ENCODE measurements at regions not wholly inside any gene's neighbourhood (a gene's known extent, or its start where the extent isn't known, plus 50 kb on each side); places are given as distances from the start of the nearest gene placed in this dataset.

GRCh38 chr6:79787626-79788025, 156.5 kb downstream of the SH3BGRL2 start:
- Histone ChIP-seq H3K9me3 (ENCODE audit: low read depth, low read length, poor library complexity, severe bottlenecking) (no peaks in the 10 kb centered on the region), H3K27me3 (replicated peaks; ENCODE audit: insufficient read depth, low read depth, low read length, poor library complexity) (no peaks in the 10 kb centered on the region), H3K36me3 (ENCODE audit: insufficient read depth, low read length, poor library complexity, severe bottlenecking) (no peaks in the 10 kb centered on the region), H3K4me3 (ENCODE audit: low read depth, low read length, poor library complexity, severe bottlenecking) (no peak overlapping the region), H3K4me1 (ENCODE audit: insufficient read depth, low read length, poor library complexity, severe bottlenecking) (no peaks in the 10 kb centered on the region), H3K27ac (ENCODE audit: low read depth, low read length, poor library complexity, severe bottlenecking) (no peak overlapping the region)
- BruUV-seq (replicated peaks) = no TSS peak
- ChIA-PET POLR2A (ENCODE audit: low non-redundant PET) (no interaction called here), CTCF (no interaction called here)
- no peak for TF ChIP-seq EZH2 (IDR thresholded peaks at IDR 0.05; ENCODE audit: borderline replicate concordance, low read depth, low read length, poor library complexity, severe bottlenecking)
- TF ChIP-seq, protein P1, sequence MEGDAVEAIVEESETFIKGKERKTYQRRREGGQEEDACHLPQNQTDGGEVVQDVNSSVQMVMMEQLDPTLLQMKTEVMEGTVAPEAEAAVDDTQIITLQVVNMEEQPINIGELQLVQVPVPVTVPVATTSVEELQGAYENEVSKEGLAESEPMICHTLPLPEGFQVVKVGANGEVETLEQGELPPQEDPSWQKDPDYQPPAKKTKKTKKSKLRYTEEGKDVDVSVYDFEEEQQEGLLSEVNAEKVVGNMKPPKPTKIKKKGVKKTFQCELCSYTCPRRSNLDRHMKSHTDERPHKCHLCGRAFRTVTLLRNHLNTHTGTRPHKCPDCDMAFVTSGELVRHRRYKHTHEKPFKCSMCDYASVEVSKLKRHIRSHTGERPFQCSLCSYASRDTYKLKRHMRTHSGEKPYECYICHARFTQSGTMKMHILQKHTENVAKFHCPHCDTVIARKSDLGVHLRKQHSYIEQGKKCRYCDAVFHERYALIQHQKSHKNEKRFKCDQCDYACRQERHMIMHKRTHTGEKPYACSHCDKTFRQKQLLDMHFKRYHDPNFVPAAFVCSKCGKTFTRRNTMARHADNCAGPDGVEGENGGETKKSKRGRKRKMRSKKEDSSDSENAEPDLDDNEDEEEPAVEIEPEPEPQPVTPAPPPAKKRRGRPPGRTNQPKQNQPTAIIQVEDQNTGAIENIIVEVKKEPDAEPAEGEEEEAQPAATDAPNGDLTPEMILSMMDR (conservative IDR thresholded peaks at IDR 0.05; ENCODE audit: low read depth, low read length) = no peak
- no peak for DNase-seq (ENCODE audit: low spot score)
- intact Hi-C loops (cut with micrococcal nuclease; ENCODE audit: unreplicated experiment) = no loop called here

DNA sequence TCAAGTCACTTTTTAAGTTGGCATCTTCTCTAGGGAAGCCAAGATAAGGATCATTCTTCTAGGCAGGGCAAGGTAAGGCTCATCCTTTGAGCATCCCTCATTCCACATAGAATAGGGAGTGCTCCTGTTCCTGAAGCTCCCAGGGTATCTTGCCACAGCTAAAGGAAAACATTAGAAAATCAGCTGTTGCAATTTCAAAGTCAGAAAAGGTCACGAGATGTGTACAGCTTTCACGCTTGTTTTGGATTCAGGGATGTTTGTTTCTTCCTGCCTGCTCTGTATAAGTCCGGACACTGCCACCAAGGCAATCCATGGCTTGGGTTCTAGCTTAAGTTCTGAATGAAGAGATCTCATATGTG, 153.2 kb downstream of the SH3BGRL2 start:
- Histone ChIP-seq H3K4me1 (ENCODE audit: insufficient read depth, low read length, poor library complexity, severe bottlenecking) (no peaks in the 10 kb centered on the region), H3K9me3 (ENCODE audit: low read depth, low read length, poor library complexity, severe bottlenecking) (no peaks in the 10 kb centered on the region), H3K27me3 (replicated peaks; ENCODE audit: insufficient read depth, low read depth, low read length, poor library complexity) (no peaks in the 10 kb centered on the region), H3K27ac (ENCODE audit: low read depth, low read length, poor library complexity, severe bottlenecking) (no peak overlapping the region), H3K36me3 (ENCODE audit: insufficient read depth, low read length, poor library complexity, severe bottlenecking) (no peaks in the 10 kb centered on the region), H3K4me3 (ENCODE audit: low read depth, low read length, poor library complexity, severe bottlenecking) (no peak overlapping the region)
- no TSS peak for BruUV-seq (replicated peaks)
- DNase-seq (ENCODE audit: low spot score) = no peak
- CTCF ChIA-PET = no interaction called here
- POLR2A ChIA-PET (ENCODE audit: low non-redundant PET) = no interaction called here
- intact Hi-C loops (cut with micrococcal nuclease; ENCODE audit: unreplicated experiment) = no loop called here
- TF ChIP-seq EZH2 (IDR thresholded peaks at IDR 0.05; ENCODE audit: borderline replicate concordance, low read depth, low read length, poor library complexity, severe bottlenecking) = no peak

GRCh38 chr6:79783670-79784394, 152.7 kb downstream of the SH3BGRL2 start:
- TF ChIP-seq, protein P1 (conservative IDR thresholded peaks at IDR 0.05; ENCODE audit: low read depth, low read length) = no peak
- no peak for TF ChIP-seq EZH2 (IDR thresholded peaks at IDR 0.05; ENCODE audit: borderline replicate concordance, low read depth, low read length, poor library complexity, severe bottlenecking)
- ChIA-PET POLR2A (ENCODE audit: low non-redundant PET) (no interaction called here), CTCF (no interaction called here)
- H3K4me1 ChIP-seq (ENCODE audit: insufficient read depth, low read length, poor library complexity, severe bottlenecking) = no peaks in the 10 kb centered on the region
- no peak overlapping the region for H3K27ac ChIP-seq (ENCODE audit: low read depth, low read length, poor library complexity, severe bottlenecking)
- H3K4me3 ChIP-seq (ENCODE audit: low read depth, low read length, poor library complexity, severe bottlenecking) = no peak overlapping the region
- no peaks in the 10 kb centered on the region for H3K9me3 ChIP-seq (ENCODE audit: low read depth, low read length, poor library complexity, severe bottlenecking)
- intact Hi-C loops (cut with micrococcal nuclease; ENCODE audit: unreplicated experiment) = no loop called here
- BruUV-seq (replicated peaks) = no TSS peak
- H3K27me3 ChIP-seq (replicated peaks; ENCODE audit: insufficient read depth, low read depth, low read length, poor library complexity) = no peaks in the 10 kb centered on the region
- H3K36me3 ChIP-seq (ENCODE audit: insufficient read depth, low read length, poor library complexity, severe bottlenecking) = no peaks in the 10 kb centered on the region
- no peak for DNase-seq (ENCODE audit: low spot score)

Measured in A673 (cell line).